MM.1S (cell line): ENCODE measurements at regions not wholly inside any gene's neighbourhood (a gene's known extent, or its start where the extent isn't known, plus 50 kb on each side); places are given as distances from the start of the nearest gene placed in this dataset.

Source experiments
- EZH2 ChIP-seq: fragments of 300-600 bp; sonication (generic); optimal IDR thresholded peaks from 2 replicates; pipeline ENCODE3; 2017; ENCODE audit warnings: low read depth, mild to moderate bottlenecking, antibody characterized with exemption, low read length, mixed read lengths
- EZH2phosphoT487 ChIP-seq: fragments of 300-600 bp; sonication (generic); IDR thresholded peaks from 2 replicates; pipeline ENCODE4 v1.6.1; 2018; ENCODE audit warnings: antibody characterized with exemption, low read length
- TF ChIP-seq, protein P1 (sequence below): fragments of 300-600 bp; sonication (generic); IDR thresholded peaks from 2 replicates; pipeline ENCODE4 v1.5.1; 2016; ENCODE audit warnings: antibody characterized with exemption, low read length, mixed read lengths

DNA sequence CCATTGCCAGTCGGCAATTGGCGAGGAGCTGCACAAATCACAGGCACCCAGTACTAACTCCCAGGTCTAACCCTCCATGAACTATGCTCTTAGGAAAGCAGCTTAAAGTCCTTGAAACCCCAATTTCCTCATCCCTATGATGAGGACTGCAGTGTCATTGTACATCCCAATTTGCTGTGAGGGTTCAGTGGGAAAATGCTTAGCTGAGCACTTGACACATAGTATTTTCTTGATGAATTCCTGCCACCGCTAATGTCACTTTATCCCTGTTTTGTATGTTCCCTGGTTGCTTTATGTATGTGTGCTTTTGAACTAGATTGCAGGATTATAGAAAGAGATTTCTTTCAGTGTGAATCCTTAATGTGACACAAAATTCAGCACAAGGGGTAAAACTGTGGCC lies 161.5 kb upstream of the RBFOX1 start:
- TF ChIP-seq, protein P1, sequence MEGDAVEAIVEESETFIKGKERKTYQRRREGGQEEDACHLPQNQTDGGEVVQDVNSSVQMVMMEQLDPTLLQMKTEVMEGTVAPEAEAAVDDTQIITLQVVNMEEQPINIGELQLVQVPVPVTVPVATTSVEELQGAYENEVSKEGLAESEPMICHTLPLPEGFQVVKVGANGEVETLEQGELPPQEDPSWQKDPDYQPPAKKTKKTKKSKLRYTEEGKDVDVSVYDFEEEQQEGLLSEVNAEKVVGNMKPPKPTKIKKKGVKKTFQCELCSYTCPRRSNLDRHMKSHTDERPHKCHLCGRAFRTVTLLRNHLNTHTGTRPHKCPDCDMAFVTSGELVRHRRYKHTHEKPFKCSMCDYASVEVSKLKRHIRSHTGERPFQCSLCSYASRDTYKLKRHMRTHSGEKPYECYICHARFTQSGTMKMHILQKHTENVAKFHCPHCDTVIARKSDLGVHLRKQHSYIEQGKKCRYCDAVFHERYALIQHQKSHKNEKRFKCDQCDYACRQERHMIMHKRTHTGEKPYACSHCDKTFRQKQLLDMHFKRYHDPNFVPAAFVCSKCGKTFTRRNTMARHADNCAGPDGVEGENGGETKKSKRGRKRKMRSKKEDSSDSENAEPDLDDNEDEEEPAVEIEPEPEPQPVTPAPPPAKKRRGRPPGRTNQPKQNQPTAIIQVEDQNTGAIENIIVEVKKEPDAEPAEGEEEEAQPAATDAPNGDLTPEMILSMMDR: no peak
- TF ChIP-seq EZH2: no peak
- TF ChIP-seq EZH2phosphoT487: no peak
